CD4-positive, alpha-beta T cell treated with Interleukin-4 for 1 hour (primary cell): ENCODE measurements at regions not wholly inside any gene's neighbourhood (a gene's known extent, or its start where the extent isn't known, plus 50 kb on each side); places are given as distances from the start of the nearest gene placed in this dataset.
"Not testable (repeated sequence)": the region's sequence is repeated elsewhere in the genome, so short reads cannot be mapped to it uniquely, and the experiment has no call there.

Experiments used
- DNase-seq, 2 donors: peaks; one replicate each; pipeline ENCODE4 v3.0.0-alpha.2; 2020 to 2022

DNA sequence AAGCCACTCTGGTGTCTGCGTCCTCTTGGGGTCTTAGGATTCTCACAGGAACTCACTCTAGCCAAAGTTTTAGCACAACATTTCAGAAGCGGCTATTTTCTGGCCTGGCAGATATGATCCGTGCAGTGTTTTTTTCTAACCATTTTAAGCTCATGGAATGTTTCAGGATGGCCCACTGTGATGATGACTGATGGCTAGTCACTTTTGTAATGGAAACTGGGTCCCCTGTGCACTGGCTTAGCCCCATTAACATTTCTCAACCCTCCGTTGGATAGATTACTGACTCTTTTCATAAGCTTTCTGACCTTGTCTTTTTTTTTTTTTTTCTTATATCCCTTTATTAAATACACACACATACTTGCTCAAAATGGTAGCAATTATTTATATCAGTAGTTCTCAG is 364.9 kb upstream of the FOXG1 start:
- DNase-seq: not testable (repeated sequence)

GRCh38 chr14:28406196-28406595 is 360.4 kb upstream of the FOXG1 start:
- no peak for DNase-seq

- no peak for DNase-seq
These were observed 359.4 kb upstream of the FOXG1 start for GRCh38 chr14:28407031-28407825.

DNA sequence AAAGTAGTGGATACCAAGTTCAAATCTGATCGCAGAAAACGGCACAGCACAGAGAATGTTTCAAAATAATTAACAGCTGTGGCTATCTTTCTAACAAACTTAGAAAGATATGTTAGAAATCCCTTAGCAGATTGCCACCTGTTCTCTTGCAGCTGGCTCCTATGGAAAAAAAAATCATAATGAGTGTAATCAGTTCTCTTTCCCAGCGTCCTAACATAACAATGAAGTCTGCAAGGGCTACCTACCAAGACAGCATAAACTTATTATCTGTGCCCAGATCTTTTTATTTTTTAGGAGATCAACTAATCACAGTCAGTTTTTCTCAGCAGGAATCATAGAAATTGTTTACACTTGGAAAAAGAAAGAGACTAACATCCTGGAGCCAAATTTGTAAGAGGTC is 358.6 kb upstream of the FOXG1 start:
- no peak for DNase-seq

DNA sequence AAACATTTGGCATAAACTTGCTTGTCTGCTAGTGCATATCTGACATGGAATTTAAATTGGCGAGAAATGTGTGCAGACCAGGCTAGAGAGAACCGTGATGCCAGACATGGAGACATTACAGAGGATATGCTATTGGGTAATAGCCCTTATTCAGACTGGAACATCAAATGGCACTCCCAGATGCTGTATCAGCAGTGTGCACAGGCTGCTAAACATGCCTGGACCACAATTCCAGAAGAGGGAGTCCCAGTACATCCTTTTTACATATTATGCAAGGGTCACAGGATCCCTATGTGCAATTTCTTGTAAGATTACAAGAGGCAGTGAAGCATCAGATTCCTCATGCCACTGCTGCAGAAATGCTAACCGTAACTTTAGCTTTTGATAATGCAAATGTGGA is 354.5 kb upstream of the FOXG1 start:
- DNase-seq: no peak

DNA sequence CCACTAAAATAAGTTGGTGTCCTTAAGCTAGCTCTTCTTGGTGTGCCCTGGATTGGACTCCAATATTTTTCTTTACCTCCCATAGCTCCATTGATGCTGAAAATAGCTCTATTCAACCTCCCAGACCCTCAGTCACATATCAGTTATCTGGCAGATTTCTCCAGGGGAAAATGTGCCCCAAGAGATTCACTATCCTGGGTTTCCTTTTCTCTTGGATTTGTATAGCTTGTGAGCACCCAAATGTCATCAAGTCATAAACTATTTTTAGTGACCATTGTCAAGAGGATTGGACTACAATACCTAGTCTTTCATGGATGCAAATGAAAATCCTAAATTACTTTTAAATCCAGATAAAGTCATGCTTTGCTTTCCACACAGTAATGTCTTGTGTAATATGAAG is 339.6 kb upstream of the FOXG1 start:
- DNase-seq: no peak

GRCh38 chr14:28436821-28437220 is 329.8 kb upstream of the FOXG1 start:
- no peak for DNase-seq

GRCh38 chr14:28461389-28461788 is 305.2 kb upstream of the FOXG1 start:
- no peak for DNase-seq

DNA sequence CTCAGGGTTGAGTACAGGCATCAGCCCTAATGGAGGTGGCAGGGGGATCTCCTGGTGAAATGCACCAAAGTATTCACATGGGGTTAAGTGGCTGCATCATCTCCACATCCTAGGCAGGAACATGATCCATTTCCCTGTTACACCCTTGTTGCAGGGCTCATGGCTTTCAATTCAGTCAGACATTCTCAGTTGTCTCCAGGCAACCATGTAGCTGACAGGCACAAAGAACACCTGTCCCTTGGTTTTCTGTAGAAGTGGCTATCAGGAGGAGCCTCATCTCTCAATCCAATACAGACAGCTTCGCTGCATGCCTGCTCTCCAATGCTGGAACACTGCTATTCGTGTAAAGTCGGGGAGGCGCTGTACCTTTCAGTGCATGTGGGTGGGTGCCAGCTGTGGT is 299.0 kb upstream of the FOXG1 start:
- no peak for DNase-seq

DNA sequence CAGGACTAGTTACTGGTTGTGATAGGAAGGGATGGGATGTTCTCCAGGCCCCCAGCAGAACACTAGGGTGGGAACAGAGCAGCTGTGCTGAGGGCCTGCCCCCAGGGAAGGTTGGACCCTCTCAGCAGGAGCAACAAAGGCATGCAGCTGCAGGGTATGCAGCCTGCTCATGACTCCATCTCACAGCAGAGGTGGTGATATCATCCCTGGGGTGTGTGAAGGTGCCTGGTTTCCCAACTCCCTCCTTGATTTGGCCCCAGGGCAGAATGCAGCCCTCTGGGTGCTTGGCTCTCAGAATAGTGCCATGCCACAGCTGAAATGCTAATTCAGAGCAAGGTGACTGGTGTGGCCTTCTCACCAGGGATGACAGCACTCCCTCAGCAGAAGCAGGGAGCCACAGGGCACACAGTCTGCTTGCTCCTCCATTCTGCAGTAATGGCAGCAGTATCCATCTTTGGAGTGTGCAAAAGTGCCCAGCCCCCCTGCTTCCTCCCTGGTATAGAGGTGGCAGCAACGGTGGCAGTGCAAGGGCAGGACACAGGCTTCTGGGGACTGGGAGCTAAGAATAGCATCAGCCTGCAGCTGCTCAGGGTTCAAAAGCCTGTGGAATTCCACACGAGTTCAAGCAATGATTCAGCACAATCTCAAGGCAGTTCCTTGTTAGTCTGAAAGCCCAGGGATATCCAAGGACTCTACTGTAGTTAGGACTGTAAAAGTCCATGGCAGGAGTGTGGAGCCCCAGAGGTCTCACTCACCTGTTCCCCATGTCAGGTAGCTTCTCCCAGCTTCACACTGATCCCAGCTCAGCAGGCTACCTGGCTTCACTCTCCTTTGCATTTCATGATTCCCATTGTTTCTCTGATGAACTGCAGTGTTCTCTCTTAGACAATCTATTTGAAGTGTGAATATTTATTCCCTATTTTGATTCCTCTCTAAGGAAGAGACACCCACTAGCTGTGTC is 298.1 kb upstream of the FOXG1 start:
- DNase-seq: no peak

GRCh38 chr14:28482251-28483040 is 284.1 kb upstream of the FOXG1 start:
- no peak for DNase-seq

DNA sequence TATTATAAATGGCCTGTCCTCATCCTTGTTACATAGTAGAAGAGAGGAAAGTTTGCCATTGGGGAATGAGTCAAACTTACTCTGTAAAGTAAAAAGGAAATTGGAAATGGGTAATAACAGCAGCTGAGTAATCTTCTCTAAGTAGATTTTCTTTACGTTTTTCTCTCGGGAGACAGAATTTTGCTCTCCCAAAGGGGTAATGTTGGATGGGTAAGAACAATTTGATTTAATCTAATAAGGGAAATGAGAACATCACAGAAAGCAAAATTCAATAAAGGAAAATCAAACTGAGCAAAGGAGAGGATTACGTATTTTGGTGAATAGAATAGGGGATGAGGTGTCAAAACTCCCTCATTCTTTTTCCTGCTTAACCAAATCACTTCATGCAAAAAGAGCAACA is 283.1 kb upstream of the FOXG1 start:
- no peak for DNase-seq

- DNase-seq: no peak
These were observed 277.9 kb upstream of the FOXG1 start for GRCh38 chr14:28488684-28489083.

DNA sequence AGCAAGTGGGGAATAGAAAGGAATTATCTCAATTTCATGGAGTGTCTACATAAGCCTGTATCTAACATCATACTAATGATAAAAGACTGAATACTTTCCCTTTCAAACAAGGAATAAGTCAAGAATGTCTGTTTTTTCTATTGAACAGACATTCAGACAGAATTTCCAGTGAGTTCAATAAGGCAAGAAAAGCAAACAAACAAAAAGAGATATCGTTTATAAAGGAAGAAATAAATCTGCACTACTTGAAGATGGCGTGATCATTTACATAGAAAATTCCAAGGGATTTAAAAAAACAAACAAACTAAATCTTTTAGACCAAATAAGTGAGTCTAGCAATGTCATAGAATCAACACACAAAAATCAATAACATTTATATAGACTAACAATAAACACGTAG is 273.1 kb upstream of the FOXG1 start:
- no peak for DNase-seq

DNA sequence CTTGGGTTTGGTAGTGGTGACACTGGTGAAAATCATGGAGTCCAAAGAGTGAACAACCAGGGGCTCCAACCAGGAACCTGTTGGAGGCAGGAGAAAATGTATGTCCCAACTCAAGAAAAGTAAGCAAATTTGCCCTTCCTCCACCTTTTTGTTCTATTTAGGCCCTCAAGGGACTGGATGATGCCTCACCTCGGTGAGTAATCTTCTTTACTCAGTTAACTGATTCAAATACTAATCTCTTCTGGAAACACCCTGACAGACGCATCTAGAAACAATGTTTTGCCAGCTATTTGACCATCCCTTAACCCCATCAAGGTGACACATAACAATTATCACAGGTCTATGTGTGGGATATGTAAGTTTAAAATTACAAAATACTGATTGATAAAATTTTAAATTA is 272.4 kb upstream of the FOXG1 start:
- DNase-seq: no peak

- DNase-seq: no peak
These were observed 270.2 kb upstream of the FOXG1 start for GRCh38 chr14:28496364-28496763.

- DNase-seq: no peak
These were observed 264.1 kb upstream of the FOXG1 start for GRCh38 chr14:28502517-28502916.

- DNase-seq: no peak
These were observed 251.0 kb upstream of the FOXG1 start for GRCh38 chr14:28515571-28515970.

GRCh38 chr14:28536889-28537288 is 229.7 kb upstream of the FOXG1 start:
- no peak for DNase-seq

- DNase-seq: no peak
These were observed 224.5 kb upstream of the FOXG1 start for GRCh38 chr14:28542040-28542439.

- DNase-seq: no peak
These were observed 201.2 kb upstream of the FOXG1 start for GRCh38 chr14:28565345-28565744.

GRCh38 chr14:28570391-28570790 is 196.2 kb upstream of the FOXG1 start:
- no peak for DNase-seq

GRCh38 chr14:28571636-28572035 is 195.0 kb upstream of the FOXG1 start:
- no peak for DNase-seq
